ENCODE measurements at regions not wholly inside any gene's neighbourhood (a gene's known extent, or its start where the extent isn't known, plus 50 kb on each side); places are given as distances from the start of the nearest gene placed in this dataset.

GRCh38 chr15:95324656-95325055, 1005.8 kb upstream of the NR2F2 start:
- H3K4me3 Mint-ChIP-seq, result no peak overlapping the region
- H3K4me1 Mint-ChIP-seq, result peaks cover 7% of the 10 kb centered on the region
- peaks cover 60% of the 10 kb centered on the region for H3K27me3 Mint-ChIP-seq
- H3K27ac Mint-ChIP-seq, result no peak overlapping the region
- H3K36me3 Mint-ChIP-seq, result no peaks in the 10 kb centered on the region
- no peak for DNase-seq
- no peaks in the 10 kb centered on the region for H3K9me3 Mint-ChIP-seq

GRCh38 chr15:95325763-95326404, 1004.6 kb upstream of the NR2F2 start:
- Mint-ChIP-seq H3K9me3 (no peaks in the 10 kb centered on the region), H3K4me1 (peaks cover 7% of the 10 kb centered on the region), H3K27ac (no peak overlapping the region), H3K36me3 (no peaks in the 10 kb centered on the region), H3K4me3 (no peak overlapping the region), H3K27me3 (peaks cover 60% of the 10 kb centered on the region)
- DNase-seq, result no peak

DNA sequence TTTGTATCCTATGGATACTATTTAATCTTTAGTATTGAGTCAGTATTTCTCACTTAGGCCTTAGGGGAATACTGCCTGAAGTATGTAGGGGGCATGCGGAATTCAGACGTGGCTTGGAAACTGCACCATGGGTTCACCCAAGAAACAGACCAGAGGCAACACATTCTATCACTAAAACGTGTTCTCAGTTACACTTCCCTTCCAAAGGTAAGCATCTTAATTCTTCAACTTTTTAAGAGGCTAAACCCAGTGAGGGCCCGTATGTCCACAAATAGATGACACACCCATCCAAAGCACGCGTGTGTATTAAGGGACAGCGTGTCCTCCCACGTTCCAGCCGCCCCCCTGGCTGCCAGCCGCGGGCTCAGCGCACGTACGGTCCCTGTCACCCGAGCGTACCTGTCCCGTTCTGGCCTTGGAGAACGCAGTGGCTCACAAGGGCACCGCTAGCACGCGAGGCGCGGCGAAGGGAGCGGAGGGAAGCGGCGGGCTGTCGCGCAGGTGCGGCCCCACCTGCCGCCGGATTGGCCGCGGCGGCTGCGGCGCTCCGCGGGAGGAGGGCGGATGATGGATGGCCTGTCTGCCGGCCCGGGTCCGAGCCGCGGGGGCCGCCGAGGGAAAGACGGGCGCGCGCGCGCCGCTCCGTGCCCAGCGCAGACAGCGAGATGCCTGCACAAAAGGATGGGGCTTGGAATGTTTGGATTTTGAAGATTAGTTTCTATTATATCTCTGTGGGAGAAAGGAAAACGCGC, 1003.9 kb upstream of the NR2F2 start:
- Mint-ChIP-seq H3K36me3 (no peaks in the 10 kb centered on the region), H3K27ac (no peak overlapping the region), H3K4me1 (peaks cover 7% of the 10 kb centered on the region), H3K9me3 (no peaks in the 10 kb centered on the region), H3K27me3 (peaks cover 54% of the 10 kb centered on the region), H3K4me3 (peak overlapping the region; percentile 25)
- DNase-seq, result no peak

DNA sequence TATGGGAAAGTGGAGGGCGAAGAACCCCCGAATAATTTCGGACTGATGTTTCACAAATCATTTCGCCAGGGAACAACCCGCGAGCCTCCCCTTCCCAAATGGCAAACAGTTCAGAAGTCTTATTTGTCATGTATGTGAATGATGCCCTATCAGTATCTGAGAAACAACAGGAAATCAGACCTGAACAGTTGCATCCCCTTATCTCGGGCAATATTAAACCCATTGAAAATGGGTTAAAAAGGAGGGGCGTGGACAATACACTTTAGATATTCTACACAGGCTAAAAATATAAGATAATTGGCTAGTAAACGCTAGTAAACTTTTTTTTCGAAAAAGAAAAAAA, 1003.3 kb upstream of the NR2F2 start:
- Mint-ChIP-seq H3K4me3 (peak overlapping the region; percentile 25), H3K27ac (no peak overlapping the region), H3K9me3 (no peaks in the 10 kb centered on the region), H3K36me3 (no peaks in the 10 kb centered on the region), H3K27me3 (peaks cover 54% of the 10 kb centered on the region), H3K4me1 (peaks cover 7% of the 10 kb centered on the region)
- no peak for DNase-seq

DNA sequence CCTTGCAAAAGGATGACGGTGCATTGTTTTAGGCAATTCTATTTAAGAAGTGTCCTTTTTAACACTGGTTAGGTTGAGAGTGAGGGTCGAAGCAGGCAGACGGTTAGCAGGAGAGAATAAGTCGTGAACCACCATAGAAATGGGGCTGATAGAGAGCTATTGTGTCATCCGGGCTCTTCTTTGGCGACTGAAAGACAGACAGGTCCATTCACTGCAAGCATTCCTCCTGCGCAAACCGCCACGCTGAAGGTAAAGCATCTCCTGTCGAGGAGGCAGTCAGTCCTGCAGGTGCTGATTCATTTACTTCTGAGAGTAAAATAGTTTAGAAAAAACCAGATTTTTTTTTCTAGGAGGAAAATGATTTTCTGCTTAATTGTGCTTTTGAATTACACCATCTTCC, 1002.8 kb upstream of the NR2F2 start:
- H3K4me3 Mint-ChIP-seq, result no peak overlapping the region

GRCh38 chr15:95328559-95328958, 1001.9 kb upstream of the NR2F2 start:
- H3K27ac Mint-ChIP-seq, result no peak overlapping the region
- H3K4me1 Mint-ChIP-seq, result peaks cover 7% of the 10 kb centered on the region
- no peaks in the 10 kb centered on the region for H3K9me3 Mint-ChIP-seq
- peaks cover 62% of the 10 kb centered on the region for H3K27me3 Mint-ChIP-seq
- no peak overlapping the region for H3K4me3 Mint-ChIP-seq
- no peak for DNase-seq
- no peaks in the 10 kb centered on the region for H3K36me3 Mint-ChIP-seq

More for the DNA sequence above, 1002.8 kb upstream of the NR2F2 start:
- H3K27ac Mint-ChIP-seq, result no peak overlapping the region
- H3K36me3 Mint-ChIP-seq, result no peaks in the 10 kb centered on the region
- H3K27me3 Mint-ChIP-seq, result peaks cover 55% of the 10 kb centered on the region
- no peaks in the 10 kb centered on the region for H3K9me3 Mint-ChIP-seq
- H3K4me1 Mint-ChIP-seq, result peaks cover 7% of the 10 kb centered on the region
- DNase-seq, result no peak

DNA sequence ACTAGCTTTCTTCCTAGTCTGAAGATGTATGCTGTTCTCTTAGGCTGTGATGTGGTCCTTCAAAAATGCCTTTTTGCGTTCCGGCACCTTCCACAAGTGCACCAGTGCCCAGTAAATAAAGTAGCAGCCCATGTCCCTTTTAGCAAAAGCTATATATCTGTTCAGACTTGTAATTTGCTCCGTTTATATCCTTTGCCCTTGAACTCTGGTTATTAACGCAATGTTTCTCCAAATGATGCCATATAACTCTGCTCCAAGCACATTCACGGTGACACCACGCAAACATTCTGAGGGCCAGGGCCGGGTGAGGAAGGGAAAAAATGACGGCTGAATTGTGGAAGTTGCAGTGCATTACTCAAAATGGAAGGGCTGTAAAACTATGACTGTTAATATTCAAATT, 1001.1 kb upstream of the NR2F2 start:
- H3K27me3 Mint-ChIP-seq, result peaks cover 57% of the 10 kb centered on the region
- DNase-seq, result no peak
- no peaks in the 10 kb centered on the region for H3K36me3 Mint-ChIP-seq
- no peaks in the 10 kb centered on the region for H3K9me3 Mint-ChIP-seq
- no peak overlapping the region for H3K27ac Mint-ChIP-seq
- H3K4me1 Mint-ChIP-seq, result peaks cover 7% of the 10 kb centered on the region
- no peak overlapping the region for H3K4me3 Mint-ChIP-seq

GRCh38 chr15:95341686-95342085, 988.8 kb upstream of the NR2F2 start:
- Mint-ChIP-seq H3K27me3 (peaks cover 8% of the 10 kb centered on the region), H3K9me3 (peaks cover 2% of the 10 kb centered on the region), H3K27ac (no peak overlapping the region), H3K4me3 (no peak overlapping the region), H3K36me3 (no peaks in the 10 kb centered on the region), H3K4me1 (no peaks in the 10 kb centered on the region)
- no peak for DNase-seq

- no peaks in the 10 kb centered on the region for H3K4me1 Mint-ChIP-seq
- H3K36me3 Mint-ChIP-seq, result no peaks in the 10 kb centered on the region
- H3K4me3 Mint-ChIP-seq, result no peak overlapping the region
- no peak overlapping the region for H3K27ac Mint-ChIP-seq
- no peaks in the 10 kb centered on the region for H3K9me3 Mint-ChIP-seq
- DNase-seq, result no peak
- no peaks in the 10 kb centered on the region for H3K27me3 Mint-ChIP-seq
These were observed 984.6 kb upstream of the NR2F2 start for GRCh38 chr15:95345867-95346266.

- H3K27ac Mint-ChIP-seq, result no peak overlapping the region
- no peaks in the 10 kb centered on the region for H3K9me3 Mint-ChIP-seq
- H3K4me3 Mint-ChIP-seq, result no peak overlapping the region
- H3K27me3 Mint-ChIP-seq, result no peaks in the 10 kb centered on the region
- H3K36me3 Mint-ChIP-seq, result no peaks in the 10 kb centered on the region
- no peak for DNase-seq
- H3K4me1 Mint-ChIP-seq, result no peaks in the 10 kb centered on the region
These were observed 983.6 kb upstream of the NR2F2 start for GRCh38 chr15:95346721-95347475.

GRCh38 chr15:95347837-95348236, 982.7 kb upstream of the NR2F2 start:
- Mint-ChIP-seq H3K27ac (no peak overlapping the region), H3K4me3 (no peak overlapping the region), H3K9me3 (no peaks in the 10 kb centered on the region), H3K27me3 (no peaks in the 10 kb centered on the region), H3K36me3 (no peaks in the 10 kb centered on the region), H3K4me1 (no peaks in the 10 kb centered on the region)
- DNase-seq, result no peak

DNA sequence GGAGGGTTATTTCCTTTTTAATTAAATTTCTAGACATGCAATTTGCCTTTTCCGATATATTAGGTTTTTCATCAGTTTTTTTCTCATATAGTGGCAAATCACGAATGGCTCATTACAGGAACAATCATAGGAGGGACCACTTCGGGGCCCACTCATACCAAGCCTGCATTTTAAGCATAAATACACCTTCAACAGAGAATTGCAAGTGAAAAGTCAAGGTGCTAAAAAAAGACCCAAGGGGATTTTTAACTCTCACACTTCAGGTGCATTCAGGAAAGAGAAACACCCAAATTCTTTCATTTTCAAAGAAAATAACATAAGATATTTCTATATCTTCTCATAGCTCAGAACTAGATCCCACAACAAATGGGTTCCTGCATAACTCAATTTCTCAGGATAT, 979.6 kb upstream of the NR2F2 start:
- no peaks in the 10 kb centered on the region for H3K36me3 Mint-ChIP-seq
- DNase-seq, result no peak

DNA sequence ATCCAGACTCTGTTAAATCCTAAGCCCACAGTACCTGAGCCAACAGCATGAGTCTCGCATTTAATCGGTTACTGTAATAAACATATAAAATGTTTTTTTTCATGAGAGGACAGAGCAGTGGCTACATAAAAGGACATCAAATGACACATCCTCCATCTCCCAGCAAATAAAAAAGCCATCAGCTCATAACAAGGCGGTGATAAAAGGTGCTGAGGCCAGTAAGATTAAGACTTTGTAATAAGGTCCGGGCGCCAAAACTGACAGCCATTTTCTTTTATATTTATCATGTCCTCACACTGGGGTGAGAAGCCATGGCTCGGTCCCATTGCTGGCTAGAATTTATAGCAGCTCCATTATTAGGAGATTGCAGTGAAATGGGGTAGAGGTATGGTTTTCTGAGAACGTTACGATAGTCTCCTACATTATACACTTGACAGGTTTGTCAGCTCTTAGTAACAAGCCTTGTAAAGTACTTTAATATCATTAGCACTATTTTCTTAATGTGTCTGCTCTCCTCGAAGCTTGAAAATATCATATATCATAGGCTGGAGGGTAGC, 977.8 kb upstream of the NR2F2 start:
- H3K4me3 Mint-ChIP-seq, result no peak overlapping the region
- no peak overlapping the region for H3K27ac Mint-ChIP-seq
- no peaks in the 10 kb centered on the region for H3K4me1 Mint-ChIP-seq
- H3K36me3 Mint-ChIP-seq, result no peaks in the 10 kb centered on the region
- H3K9me3 Mint-ChIP-seq, result no peaks in the 10 kb centered on the region
- H3K27me3 Mint-ChIP-seq, result peaks cover 6% of the 10 kb centered on the region
- DNase-seq, result no peak

More for the DNA sequence above, 979.6 kb upstream of the NR2F2 start:
- no peak overlapping the region for H3K4me3 Mint-ChIP-seq
- H3K9me3 Mint-ChIP-seq, result no peaks in the 10 kb centered on the region
- H3K4me1 Mint-ChIP-seq, result no peaks in the 10 kb centered on the region
- H3K27ac Mint-ChIP-seq, result no peak overlapping the region
- H3K27me3 Mint-ChIP-seq, result no peaks in the 10 kb centered on the region

- Mint-ChIP-seq H3K4me3 (no peak overlapping the region), H3K27ac (no peak overlapping the region), H3K36me3 (no peaks in the 10 kb centered on the region), H3K27me3 (peaks cover 7% of the 10 kb centered on the region), H3K4me1 (no peaks in the 10 kb centered on the region), H3K9me3 (no peaks in the 10 kb centered on the region)
- no peak for DNase-seq
These were observed 977.0 kb upstream of the NR2F2 start for GRCh38 chr15:95353512-95353911.

GRCh38 chr15:95359966-95360365, 970.5 kb upstream of the NR2F2 start:
- no peak overlapping the region for H3K27ac Mint-ChIP-seq
- peaks cover 4% of the 10 kb centered on the region for H3K36me3 Mint-ChIP-seq
- no peak overlapping the region for H3K4me3 Mint-ChIP-seq
- peaks cover 28% of the 10 kb centered on the region for H3K27me3 Mint-ChIP-seq
- DNase-seq, result no peak
- peaks cover 6% of the 10 kb centered on the region for H3K9me3 Mint-ChIP-seq
- no peaks in the 10 kb centered on the region for H3K4me1 Mint-ChIP-seq
